ENCODE measurements at regions not wholly inside any gene's neighbourhood (a gene's known extent, or its start where the extent isn't known, plus 50 kb on each side); places are given as distances from the start of the nearest gene placed in this dataset.
"Not testable (repeated sequence)": the region's sequence is repeated elsewhere in the genome, so short reads cannot be mapped to it uniquely, and the experiment has no call there.

DNA sequence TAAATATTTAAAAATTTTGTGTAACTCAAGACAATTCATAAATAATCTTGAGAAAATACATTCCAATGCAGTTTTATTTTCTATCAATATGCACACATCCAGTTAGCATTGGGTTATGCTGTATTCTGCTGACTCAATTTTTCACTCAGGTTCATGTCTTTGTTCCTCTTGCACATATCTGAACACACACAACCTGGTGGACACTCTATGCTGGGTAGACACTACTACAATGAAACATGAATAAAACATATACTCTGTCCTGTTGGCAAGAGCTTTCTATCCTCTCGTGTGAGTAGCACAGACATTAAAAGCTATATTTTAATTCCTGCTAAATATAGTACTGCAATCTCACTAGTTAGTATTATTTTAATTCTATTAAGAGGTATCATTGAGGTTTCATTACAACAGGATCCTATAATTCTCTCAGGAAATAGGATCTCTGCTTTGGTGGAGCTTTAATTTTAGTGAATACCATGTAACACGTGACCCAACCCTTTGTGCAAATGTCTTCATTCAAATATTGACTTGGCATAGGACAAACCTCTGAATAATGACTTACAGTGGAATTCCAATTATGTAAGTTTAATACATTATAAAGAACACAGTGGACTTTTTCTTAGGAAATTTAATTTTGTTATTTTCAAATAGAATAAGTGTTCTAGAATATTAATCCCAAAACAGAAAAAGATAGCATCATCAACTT is 342.3 kb upstream of the TMEFF2 start:
- DNase-seq (ENCODE audit: low read depth): no peak

DNA sequence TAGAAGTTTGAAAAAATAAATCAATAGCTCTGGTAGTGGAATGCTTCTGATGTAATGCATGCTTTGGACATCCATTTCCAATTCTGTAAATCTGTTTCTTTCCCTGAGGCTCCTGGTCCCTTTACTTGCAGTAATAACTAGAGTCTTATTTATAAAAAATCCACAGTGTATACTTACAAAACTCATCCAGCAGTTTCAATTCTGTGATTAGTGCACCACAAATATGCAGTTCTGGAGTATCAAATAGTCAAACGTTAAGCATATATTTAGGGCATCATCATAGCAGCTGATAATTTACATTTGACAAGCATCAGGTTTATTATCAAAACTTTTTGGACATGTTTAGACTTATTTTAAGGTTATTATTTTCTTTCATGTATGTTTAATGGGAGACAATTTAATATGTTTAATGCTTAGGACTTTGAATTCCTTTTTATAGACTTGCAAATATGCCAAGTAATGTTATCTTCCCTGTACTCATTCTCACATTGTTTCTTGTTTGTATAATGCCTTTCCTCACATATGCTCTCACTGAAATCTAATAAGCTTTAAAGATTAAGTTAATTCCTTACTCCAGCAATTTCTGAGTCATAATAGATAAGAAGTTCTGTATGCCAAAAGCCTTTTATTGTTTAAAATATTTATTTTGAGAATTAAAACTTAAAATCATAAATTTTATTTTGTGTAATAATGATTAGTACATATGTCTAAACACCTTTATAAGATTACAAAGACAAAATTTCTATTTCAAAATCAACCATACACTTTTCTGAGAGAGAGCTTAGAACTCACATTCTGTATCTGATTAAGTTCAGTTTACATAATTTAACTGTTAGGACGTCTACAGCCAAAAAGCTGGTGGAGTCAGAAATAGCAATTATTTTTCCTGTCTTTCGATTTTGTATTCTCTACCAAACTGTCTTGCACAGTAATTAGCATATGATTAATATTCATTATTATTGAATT is 341.5 kb upstream of the TMEFF2 start:
- no peak for DNase-seq (ENCODE audit: low read depth)

DNA sequence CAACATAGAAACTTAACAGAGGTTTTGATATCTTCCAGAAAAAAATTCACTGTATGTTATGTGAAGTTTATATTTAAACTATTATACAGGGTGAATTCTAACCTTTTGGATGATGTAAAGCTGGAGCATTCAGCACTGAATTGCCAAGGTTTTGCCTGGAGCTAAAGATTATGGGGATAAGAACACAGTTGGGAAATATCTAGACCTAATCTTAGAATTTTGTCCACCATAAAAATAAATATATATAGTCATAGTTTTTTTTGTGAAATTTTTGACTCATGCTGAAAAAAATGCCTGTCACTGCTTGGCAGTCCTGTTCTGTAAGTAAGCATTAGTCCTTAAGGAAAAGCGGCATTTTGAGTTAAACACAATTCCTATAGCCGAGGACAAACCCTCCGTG is 339.3 kb upstream of the TMEFF2 start:
- DNase-seq (ENCODE audit: low read depth): no peak

DNA sequence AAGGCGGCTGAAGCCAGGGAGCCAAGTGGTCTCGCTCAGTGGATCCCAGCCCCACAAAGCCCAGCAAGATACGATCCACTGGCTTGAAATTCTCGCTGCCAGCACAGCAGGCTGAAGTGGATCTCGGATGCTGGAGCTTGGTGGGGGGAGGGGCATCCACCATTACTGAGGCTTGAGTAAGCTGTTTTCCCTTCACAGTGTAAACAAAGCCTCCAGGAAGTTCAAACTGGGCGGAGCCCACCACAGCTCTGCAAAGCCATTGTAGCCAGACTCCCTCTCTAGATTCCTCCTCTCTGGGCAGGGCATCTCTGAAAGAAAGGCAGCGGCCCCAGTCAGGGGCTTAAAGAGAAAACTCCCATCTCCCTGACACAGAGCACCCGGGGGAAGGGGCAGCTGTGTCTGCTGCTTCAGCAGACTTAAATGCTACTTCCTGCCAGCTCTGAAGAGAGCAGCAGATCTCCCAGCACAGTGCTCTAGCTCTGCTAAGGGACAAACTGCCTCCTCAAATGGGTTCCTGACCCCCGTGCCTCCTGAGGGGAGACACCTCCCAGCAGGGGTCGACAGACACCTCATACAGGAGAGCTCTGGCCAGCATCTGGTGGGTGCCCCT is 330.0 kb upstream of the TMEFF2 start:
- DNase-seq (ENCODE audit: low read depth): not testable (repeated sequence)

DNA sequence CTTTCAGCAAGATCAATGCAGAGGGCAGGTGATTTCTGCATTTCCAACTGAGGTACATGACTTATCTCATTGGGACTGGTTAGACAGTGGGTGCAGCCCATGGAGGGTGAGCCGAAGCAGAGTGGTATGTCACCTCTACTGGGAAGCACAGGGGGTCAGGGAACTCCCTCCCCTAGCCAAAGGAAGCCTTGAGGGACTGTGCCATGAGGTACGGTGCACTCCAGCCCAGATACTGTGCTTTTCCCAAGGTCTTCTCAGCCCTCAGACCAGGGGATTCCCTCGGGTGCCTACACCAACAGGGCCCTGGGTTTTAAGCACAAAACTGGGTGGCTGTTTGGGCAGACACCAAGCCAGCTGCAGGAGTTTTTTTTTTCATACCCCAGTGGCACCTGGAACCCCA is 329.5 kb upstream of the TMEFF2 start:
- not testable (repeated sequence) for DNase-seq (ENCODE audit: low read depth)

DNA sequence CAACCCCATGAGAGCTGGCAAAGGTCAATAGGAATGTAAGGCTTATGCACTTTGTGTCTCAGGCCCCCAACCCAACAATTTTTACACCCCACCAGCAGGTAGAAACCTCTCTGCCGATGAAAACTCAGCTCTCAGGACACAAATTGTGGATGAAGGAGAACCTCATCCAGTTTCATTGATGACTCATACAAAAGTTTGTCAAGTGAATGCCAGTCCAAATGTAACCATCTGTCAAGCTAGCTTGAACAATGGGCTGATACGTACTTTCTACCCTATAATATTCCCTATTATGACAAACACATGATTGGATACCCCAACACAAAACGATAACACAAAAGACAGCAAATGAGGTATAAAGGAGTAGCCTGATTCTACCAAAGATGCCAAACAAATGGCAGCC is 321.2 kb upstream of the TMEFF2 start:
- DNase-seq (ENCODE audit: low read depth): no peak

DNA sequence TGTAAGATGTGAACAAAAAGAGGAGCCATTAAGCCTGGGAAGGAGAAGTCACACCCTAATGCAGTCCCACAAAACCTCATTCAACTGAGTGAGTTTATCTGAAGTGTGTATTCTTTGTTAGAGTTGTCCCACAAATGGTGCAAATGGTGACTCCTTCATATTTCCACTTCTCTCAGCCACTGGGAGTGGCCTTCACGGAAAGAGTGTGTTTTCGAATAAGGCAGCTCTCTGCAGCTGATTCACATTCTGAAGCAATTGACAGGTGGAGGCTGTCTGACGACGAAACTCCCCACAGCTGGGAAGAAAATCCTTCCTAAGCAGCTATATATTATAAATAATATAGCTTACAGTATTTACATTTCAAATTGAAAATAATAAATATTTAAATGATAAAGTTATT is 318.8 kb upstream of the TMEFF2 start:
- no peak for DNase-seq (ENCODE audit: low read depth)

DNA sequence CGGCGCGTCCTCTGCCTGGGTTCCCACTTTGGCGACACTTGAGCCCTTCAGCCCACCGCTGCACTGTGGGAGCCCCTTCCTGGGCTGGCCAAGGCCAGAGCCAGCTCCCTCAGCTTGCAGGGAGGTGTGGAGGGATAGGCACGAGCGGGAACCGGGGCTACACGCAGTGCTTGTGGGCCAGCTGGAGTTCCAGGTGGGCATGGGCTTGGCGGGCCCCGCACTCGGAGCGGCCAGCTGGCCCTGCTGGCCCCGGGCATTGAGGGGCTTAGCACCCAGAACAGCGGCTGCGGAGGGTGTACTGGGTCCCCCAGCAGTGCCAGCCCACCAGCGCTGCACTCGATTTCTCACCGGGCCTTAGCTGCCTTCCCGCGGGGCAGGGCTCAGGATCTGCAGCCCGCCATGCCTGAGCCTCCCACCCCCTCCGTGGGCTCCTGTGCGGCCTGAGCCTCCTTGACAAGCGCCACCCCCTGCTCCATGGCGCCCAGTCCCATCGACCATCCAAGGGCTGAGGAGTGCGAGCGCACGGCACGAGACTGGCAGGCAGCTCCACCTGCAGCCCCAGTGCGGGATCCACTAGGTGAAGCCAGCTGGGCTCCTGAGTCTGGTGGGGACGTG is 313.2 kb upstream of the TMEFF2 start:
- DNase-seq (ENCODE audit: low read depth): not testable (repeated sequence)

DNA sequence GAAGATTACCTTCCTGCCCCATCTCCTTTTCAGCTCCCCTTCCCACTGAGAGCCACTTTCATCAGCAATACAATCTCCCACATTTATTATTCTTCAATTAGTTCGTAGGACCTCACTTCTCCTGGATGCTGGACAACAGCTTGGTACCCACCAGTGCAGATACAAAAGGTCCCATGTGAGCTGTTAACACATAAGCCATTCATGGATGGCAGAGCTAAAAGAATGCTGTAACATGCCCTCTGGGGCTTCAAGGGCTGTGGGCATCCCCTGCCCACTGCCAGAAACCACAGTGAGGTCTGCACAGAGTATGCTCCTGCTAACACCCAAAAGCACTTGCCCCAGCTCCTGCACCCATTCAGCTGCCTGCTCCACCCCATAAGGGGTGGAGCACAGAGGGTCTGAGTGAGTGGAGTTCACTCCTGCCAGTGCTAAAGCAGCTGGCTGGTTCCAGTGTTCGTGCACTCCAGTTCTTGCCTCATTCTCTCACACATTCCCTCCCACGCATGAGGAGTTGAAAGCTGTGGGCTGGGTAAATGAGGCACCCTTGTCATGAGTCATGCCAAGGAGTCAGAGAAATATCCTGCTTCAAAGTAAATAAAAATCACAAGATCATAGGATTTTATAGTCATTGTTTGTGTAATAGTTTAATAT is 305.9 kb upstream of the TMEFF2 start:
- DNase-seq (ENCODE audit: low read depth): no peak

DNA sequence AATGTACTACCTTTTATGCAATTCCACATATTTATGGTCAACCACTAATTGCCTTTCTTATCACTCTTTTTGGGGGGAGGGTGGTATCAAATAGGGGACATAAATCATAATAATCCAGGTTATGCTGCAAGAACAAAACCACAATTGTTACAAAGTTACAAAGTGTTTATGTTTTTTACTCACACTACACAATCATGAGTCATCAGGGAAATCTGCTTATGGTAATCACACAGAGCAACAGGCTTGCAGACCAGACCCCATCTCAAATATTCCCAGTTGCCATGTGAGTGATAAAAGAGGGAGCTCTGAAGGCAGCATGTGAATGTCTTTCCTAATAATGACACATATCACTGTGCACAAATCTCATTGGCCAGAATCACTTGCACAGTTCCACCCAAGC is 304.7 kb upstream of the TMEFF2 start:
- DNase-seq (ENCODE audit: low read depth): no peak

DNA sequence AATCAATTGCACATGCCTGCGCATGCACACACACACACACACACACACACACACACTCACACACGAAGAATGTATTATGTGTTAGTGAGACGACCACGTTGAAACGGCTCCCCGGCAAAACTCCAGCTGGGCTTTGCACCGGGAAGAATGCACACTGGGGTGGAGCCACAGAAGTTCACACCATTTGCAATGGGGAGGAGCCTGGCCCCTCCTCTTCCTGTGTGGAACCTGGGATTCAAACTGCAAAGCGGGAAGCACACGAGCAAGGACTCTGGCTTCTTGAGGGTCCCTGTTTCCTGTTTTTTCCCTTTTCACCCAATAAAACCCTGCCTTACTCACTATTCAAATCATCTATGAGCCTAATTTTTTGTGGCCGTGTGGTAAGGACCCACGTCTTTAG is 304.0 kb upstream of the TMEFF2 start:
- DNase-seq (ENCODE audit: low read depth): no peak

DNA sequence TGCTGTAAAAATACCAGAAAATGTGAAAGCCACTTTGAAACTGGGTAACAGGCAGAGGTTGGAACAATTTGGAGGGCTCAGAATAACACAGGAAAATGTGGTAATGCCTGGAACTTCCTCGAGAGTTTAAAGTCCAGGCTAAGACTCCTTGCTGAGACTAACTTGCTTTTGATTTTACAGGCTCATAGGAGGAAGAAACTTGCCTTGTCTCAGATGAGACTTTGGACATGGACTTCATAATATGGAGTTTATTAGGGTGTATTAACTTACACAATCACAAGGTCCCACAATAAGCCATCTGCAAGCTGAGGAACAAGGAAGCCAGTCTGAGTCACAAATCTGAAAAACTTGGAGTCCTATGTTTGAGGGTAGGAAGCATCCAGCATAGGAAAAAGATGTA is 293.4 kb upstream of the TMEFF2 start:
- not testable (repeated sequence) for DNase-seq (ENCODE audit: low read depth)

DNA sequence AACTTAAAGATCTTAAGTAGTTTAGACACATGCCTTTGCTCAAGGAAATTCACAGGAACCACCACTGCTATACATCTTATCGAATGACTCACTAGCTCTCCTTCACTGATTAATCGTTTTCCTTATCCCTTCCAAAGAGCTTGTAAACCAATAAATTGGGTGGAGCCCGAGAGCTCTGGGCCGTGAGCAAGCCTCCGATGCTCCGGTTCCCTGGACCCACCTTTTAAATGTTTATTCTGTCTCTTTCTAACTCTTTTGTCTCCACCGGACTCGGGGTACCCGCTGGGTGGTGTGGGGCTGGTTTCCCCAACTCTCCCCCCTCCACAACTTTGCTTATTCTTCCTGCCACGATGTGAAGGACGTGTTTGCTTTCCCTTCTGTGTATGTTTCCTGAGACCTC is 292.9 kb upstream of the TMEFF2 start:
- no peak for DNase-seq (ENCODE audit: low read depth)

DNA sequence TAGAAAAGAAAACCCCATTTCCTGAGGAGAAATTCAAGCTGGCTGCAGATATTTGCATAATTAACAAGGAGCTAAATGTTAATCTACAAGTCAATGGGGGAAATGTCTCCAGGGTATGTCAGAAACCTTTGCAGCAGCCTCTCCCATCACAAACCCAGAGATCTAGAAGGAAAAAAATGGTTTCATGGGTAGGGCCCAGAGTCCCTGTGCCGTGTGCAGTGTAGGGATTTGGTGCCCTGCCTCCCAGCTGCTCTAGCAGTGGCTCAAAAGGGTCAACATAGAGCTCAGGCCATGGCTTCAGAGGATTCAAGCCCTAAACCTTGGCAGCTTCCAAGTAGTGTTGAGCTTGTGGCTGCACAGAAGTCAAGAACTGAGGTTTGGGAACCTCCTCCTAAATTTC is 290.2 kb upstream of the TMEFF2 start:
- no peak for DNase-seq (ENCODE audit: low read depth)

DNA sequence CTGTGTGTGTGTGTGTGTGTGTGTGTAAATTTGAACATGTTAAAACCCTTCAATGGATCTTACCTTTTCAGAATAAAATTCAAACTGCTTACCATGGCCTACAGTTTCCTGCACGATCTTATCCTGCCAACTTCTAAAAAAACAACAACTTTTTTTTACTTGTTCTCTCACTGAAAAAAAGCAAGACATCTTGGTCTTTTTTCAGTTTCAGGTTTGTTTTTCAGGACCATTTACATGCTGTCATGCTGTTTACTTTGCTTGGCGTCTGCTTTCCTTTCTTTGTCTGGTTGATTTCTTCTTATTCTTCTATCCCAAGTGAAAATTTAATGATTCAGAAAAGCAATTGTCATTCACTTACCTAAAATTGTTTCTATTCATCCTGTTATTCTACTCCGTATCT is 286.3 kb upstream of the TMEFF2 start:
- no peak for DNase-seq (ENCODE audit: low read depth)

DNA sequence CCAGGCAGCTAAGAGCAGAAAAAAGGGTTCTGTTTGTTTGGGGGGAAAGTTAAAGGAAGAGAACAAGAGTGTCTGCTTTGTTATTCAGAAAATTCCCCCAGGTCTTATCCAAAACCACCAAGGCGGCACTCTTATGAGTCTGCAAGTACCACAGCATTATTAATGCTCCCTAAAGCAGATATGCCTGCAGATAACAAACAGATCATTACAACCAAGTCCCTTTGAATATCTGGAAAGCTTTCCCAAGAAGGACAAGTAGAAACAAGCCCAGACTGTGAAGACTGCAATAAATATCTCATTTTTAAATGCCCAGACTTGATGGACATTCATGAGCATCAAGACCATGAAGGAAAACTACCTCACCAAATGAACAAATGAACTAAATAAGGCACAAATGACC is 278.6 kb upstream of the TMEFF2 start:
- DNase-seq (ENCODE audit: low read depth): no peak

DNA sequence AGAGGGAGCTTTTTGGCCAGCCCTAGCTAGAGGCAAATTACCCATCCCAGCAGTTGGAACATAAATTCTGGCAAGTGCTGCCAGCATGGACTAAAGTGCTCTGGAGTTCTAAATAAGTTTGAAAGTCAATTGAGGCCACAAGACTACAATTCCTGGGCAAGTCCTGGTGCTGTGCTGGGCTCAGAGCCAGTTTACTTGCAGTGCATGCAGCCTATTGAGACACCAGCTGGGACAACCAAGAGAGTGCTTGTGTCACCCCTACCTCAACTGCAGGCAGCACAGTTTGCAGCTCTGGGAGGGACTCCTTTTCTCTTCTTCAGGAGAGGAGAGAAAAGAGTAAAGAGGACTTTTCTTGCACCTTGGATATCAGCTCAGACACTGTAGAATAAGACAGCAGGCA is 277.2 kb upstream of the TMEFF2 start:
- DNase-seq (ENCODE audit: low read depth): no peak

DNA sequence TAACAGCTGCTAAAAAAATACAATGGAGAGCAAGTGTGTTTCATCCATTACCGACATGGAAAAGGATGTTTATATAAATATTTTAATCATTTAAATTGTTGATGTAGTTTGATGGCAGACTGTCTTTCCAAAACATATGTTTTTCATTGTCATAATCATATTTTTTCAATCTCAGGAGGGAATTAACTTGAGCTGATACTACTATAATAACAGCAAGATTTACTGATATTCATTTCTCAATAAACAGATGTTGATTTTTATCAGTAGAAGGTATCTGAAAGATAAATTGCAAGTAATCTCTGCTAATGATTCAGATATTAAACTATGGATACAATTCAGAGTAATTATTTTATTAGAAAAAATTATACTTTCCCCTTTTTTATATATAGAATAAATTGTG is 274.9 kb upstream of the TMEFF2 start:
- DNase-seq (ENCODE audit: low read depth): no peak

DNA sequence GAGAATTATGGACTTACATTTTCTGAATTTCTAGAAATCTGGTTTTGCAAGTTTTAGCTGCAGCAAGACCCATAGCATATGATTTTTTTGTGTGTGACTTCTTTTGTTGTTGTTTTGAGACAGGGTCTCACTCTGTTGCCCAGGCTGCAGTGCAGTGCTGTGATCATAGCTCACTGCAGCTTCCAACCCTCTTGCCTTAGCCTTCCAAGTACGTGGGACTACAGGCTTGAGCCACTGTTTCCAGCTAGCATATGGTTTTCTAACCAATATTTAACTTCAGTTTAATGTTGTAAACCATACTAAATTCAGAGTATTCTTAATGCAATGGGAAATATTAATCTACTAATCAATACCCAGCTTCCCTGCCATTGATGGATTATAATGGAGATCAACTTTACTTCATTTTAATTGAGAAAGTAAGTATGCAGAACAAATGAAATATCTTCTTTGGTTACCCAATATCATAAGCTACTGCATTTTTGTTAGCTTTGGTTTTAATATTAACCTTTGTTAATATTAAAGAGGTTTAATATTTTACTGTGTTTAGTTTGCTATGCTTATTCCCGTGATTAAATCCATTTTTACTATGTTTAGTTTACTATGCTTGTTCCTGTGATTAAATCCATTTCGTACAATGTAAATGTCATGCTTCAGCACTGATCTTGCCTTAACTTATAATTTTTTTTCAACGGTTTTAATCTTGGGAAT is 273.4 kb upstream of the TMEFF2 start:
- DNase-seq (ENCODE audit: low read depth): no peak

DNA sequence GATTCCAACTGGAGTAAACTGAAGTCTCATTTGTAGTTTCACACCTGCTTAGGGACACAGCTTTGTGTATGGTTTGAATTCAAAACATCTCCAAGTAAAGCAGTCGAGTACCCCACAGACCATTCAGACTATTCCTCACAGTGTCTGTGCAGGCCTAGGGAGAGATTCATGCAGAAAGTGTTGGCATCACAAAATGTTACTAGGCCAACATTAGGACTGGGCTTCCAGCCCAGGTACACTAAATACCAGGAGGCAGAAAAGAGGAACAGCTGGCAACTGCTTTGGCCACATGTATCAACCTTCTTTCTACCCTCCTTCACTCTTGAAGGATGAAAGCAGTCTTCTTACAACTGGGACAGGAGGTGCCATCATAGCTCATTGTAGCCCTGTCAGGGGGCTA is 270.4 kb upstream of the TMEFF2 start:
- DNase-seq (ENCODE audit: low read depth): no peak

DNA sequence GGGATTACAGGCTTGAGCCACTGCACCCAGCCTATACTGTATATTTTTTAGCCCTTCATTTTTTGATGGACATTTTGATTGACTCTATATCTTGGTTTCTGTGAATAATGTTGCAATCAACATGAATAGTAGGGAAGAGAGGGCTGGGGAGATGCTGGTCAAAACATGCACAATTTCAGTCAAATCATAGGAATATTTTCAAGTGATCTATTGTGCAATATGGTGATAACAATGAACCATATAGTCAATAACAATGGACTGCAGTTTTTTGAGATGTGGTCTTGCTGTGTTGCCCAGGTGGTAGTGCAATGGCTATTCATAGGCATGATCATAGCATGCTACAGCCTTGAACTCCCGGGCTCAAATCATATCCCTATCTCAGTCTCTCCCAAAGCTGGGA is 264.7 kb upstream of the TMEFF2 start:
- DNase-seq (ENCODE audit: low read depth): no peak

All from stimulated activated CD4-positive, alpha-beta T cell treated with anti-CD3 and anti-CD28 coated beads, Interleukin-2, amount 100 ng/mL, for 4 hours (primary cell).